NCI-H2196 (cell line): ENCODE measurements at regions not wholly inside any gene's neighbourhood (a gene's known extent, or its start where the extent isn't known, plus 50 kb on each side); places are given as distances from the start of the nearest gene placed in this dataset.
A peak's percentile ranks its signal among the peaks of the same experiment; 100 is the strongest.

Experiments
- DNase-seq: peaks from one replicate; lab custom pipeline; 2025; ENCODE audit not compliant: unreplicated experiment; lab: John Stamatoyannopoulos, UW

DNA sequence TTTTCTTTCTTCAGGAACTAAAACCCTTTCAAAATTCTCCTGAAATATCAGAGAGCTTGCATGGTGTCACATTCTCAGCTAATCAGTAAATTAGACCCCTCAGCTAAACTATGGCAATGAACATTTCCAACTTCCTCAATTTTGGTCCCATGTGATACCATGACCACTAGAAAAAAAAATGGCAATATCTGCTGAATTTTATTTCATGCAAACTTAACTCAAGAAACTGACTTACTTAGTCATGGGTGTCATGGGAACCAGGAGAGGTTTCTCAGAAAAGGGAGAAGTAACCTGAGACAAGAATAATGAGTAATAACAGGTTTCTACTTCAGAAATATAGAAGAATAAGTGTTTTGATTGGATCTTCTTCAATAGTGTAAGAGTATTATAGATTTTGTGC lies 784.6 kb upstream of the ALCAM start:
- DNase-seq = no peak

DNA sequence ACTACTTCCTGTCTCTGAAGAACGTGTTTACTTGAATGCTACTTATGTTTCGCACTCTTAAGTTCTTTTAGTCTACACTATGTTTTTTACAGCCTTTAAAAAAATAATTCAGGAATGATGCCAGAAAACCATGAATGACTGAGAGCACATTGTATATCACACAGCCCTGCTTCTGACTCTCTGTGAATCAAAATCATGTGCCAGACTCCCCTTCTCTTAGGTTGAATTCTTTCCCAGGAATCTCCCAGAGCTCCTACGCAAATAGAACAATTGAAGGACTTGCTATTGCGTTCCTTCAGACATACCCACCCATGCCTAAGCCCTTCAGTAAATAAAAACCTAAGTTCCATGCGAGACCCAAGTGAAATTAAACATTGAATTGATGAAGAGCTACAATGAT lies 782.0 kb upstream of the ALCAM start:
- no peak for DNase-seq

DNA sequence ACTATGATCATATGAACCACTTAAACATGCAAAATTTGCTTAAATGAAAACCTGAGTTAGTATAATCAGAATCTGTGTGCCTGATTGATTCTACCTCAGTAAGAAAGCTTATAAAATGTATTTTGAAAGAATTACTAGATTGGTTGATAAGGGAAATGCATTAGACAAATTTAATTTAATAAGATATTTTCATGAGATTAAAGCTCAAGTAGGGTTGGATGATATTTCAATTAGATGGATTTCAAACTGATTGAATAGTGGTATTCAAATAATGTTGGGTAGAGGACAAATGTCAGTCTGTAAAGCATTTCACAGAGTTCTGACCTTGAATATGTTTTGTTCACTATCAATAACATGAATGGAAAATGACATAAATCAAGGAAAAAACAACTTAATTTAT lies 780.4 kb upstream of the ALCAM start:
- no peak for DNase-seq

DNA sequence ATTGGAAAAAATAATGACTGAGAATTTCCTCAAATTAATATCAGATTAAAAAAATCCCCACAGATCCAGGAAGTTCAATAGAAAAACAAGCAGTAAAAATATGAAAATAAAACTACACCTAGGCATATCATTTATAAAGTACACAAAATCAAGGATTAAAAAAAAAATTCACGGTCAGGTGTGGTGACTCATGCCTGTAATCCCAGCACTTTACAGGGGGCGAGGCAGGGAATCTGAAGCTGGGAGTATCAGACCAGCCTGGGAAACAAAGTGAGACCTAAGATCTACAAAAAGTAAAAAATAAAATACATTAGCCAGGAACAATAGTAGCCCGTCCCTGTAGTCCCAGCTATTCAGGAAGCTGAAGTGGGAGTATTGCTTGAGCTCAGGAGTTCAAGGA lies 778.3 kb upstream of the ALCAM start:
- DNase-seq = no peak

DNA sequence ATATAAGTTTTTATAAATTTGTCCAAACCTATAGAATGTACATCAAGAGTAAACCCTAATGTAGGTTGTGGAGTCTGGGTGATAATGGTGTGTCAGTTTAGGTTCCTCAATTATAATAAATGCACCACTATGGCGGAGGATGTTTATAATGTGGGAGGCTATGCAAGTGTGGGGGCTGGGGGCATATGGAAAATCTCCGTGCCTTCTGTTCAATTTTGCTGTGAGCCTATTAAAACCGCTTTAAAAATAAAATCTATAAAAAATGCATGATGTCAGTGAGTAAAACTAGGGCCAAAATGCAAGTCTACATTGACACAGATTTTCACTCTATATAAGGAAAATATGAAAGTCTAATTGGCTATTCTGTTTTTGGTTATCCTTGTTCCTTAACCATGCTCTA lies 774.9 kb upstream of the ALCAM start:
- DNase-seq = no peak

DNA sequence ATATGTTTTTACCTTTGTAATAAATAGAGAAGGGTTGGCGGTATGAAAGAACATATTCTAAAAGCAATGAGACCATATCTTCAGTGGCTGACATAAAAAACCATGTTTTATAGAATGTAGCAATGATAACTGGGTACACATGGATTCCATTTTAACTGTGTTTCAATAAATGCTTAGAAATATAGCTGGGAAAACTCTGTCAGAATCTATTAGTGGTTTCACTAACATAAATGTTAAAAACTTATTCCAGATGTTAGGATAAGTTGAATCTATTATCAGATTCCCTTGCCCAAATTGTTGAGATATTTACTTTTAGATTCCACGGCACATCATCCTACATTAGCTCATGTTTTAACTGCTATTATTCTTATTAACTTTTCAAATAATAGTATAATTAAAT lies 772.2 kb upstream of the ALCAM start:
- DNase-seq = no peak

DNA sequence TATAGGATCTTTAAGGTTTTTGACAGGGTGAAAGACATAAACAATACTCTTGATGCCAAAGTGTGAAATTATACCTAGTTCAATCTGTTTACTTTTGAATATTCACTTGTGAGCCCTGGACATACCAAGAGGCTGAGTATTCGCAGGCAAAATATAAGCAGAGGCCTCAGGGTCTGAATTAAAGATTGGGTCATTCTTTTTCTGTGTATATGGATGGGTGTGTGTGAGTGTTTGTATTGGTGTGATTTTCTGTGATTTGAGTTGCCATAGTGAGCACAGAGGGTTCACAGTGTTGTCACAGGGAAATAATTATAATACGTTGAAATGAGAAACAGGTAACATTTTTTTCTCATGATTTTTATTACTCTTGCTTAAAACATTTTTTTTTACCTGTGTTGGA lies 770.7 kb upstream of the ALCAM start:
- no peak for DNase-seq

DNA sequence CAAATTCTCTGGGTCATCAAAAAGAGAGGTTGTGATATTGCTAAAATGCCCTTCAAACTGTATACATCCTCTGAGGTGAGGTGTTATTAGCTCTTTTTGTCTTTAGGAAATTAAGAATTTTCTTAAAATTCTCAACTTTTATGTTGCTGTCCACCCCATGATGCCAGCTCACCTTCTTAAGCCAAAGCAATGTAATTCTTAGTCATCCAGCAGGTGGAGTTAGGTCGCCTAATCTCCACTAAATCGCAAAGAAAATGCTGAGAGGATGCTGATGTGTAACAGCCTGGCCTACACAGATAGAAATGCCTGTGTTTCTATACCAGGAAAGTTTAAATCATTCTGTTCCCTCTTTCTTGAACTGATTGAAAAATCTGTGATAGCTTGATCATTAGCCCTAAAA lies 770.2 kb upstream of the ALCAM start:
- peak; percentile 58 for DNase-seq

DNA sequence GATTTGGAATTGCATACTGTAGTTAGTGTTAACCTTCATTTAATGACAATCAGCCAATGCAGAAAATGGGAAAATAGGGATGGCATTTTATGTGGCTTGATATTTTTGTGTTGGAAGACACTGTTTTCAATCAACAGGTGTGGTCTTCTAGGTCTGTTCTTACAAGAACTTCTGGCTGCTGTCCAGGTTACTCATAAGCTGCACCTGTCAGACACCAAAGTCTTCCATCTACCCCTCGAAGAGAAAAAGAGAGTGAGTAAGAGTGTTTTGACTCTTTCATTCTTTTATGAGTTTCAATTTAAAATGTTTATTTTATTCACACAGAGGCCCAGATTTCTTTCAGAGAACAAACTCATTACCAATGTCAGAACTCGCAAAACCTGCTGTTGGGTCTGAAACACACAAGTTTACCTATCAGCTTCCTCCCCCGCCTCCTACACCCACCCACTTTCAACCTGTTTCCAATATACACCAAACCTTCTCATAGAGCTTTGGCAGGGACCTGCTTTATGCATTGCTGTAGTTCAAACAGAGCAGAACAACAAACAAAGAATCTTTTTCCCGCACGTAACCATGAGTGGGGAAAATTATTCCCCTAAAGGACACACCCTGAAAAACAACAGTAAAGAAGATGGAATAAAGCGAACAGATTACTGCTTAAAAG lies 767.7 kb upstream of the ALCAM start:
- no peak for DNase-seq

DNA sequence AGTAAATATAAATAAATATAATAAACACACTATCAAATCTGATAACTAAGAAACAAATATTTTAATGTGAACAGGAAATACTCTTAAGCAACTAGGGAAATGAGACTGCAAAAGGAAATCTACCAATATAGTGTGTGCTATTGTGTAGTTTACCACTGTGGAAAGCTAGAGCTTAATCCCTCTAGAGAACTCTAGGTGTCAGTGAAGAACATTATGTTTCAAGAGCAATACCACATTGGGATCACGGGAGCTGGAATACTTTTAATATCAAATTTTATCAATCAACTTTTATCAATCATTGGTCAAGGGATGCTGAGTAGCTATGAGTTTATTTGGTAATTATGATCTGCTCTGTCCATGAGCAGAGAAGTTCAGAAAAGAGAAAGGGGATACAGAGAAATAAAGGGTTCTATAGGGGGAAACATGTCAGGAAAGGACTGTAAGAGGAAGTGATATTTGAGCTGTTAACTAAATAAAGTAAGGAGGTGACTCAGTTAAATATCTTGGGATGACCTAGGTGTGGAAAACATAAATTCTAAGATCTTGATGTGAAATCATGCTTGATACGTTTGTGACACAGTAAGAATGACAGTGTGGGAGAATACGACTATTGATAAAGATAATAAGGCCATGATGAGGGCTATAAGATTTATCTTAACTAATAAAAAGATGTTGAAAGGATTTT lies 762.2 kb upstream of the ALCAM start:
- DNase-seq = no peak

DNA sequence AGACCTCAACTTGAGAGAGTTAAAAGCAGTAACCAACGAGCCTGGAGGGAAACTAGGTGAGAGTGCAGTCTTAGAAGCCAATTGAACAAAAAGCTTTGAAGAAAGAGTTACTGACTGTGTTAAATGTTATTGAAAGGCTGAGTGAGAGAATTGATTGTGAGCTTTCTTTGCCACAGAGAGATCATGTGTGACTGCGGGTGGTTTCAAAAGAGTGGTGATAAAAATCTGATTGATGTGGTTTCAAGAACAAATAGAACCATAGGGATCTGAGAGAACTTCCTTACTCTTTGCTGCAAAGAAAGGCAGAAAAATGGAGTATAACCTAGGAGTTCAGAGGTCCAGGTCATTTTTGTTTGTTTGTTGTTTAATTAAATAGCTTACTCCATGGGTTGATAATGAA lies 759.9 kb upstream of the ALCAM start:
- no peak for DNase-seq

DNA sequence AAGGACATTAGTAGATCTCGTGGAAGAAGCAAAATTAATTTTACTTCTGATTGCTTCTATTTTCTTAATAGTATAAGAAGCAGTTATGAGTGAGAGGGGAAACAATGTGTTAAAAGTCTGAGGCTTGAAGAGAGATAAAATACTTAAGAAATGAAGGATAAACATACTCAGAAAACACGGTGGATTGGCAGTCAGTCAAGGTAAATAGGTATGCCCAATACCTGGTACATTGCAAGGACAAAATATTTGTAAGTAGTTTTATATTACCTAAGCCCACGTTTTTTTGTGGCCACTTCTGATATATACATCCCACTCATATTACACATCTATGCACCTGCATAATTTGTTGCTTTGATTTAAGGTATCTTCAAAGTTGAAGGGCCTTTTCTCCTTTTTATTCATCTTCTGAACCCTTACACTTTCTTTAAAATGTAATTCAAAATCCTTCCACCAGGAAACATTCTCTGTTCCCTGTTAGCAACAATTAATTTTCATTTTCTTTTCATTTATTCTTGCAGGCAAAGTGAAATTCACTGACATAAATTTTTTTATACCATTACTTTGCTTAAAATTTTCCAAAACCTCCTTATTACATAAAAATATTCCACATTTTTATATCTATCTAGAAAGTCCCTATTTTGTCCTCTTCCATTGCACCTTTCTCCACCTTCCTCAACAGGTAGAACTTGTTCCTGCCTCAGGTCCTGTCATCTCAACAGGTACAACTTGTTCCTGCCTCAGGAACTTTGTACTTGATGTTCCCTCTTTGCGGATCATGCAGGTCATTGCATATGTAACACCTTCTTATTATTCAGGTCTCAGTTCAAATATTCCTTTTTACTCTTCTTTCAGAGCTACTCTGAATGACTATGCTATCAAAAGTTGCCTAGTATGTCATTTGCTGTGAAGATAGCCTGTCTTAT lies 755.7 kb upstream of the ALCAM start:
- DNase-seq = no peak

DNA sequence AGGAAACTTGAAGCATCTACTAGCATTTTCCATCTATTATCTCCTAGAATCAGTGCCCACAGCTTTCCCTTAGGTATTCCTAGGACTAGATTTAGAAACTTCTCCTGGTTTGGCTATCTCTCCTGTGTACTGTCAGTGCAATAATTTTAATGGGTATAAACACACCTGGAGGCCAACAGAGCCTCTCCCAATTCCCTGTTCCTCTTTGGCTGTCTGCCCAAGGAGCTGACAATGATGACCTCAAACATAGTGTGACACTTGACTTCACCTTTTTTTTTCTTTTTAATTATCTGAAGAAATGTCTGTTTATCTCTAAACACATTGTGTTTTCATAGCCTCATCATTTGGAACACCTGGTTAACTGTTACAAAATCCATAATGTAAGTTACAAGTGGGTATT lies 754.5 kb upstream of the ALCAM start:
- no peak for DNase-seq

DNA sequence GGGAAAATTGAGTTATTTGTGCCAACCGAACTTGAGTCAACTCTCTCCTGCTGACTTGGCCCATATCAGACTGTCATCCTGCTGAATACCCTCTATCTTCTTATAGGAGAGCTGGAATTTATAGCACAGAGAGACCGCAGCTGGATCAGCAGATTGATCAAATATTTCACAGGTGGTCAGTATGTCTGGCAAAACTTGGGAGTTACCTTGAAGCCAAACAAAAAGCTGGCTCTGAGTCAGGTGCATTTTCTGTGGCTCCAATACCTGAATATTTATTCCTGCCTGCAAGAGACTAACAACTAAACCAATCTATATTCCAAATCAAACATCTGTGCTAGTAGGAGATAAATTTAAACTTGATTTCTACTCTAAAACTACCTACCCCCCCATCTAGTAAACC lies 752.1 kb upstream of the ALCAM start:
- no peak for DNase-seq

DNA sequence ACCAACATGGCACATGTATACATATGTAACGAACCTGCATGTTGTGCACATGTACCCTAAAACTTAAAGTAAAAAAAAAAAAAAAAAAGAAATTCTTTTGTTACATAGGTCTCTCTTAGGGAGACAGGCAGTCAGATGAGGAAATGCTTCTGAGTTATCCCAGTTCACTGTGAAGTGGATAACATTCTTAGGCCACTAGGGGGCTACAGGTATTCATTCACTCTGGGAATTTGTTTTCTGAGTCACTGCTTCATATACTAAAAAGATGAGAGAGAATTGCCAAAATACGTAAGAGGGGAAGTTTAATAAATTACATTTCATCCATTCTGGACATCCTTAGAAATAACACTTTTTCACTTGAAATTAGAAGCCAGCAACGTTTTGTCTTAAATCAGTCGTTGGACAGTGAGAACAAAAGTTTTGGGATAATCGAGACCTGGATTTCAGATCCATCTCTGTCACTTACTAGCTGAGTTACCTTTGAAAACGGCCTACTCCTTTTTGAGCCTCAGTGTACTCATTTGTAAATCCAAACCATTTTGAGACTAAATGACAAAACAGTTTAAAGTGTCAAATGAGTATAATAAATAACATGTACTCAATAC lies 738.4 kb upstream of the ALCAM start:
- peak; percentile 56 for DNase-seq

DNA sequence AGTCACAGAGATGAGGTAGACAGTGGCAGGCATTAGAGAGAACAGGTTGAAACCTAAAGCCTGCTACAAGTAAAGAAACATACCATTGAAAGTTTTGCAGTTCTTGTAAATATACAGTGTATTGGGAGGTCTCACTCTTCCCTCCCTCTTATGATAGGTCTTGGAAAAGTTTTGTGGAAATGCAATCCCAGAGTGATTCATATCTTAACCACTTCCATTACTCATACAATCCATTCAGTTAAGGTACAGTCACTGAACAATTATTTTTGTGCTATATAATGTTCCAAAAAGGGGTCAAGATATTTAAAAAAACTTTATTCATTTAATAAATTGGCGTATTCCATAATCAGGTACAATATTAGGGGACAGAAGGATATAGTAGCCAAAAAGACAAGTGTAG lies 737.7 kb upstream of the ALCAM start:
- no peak for DNase-seq

DNA sequence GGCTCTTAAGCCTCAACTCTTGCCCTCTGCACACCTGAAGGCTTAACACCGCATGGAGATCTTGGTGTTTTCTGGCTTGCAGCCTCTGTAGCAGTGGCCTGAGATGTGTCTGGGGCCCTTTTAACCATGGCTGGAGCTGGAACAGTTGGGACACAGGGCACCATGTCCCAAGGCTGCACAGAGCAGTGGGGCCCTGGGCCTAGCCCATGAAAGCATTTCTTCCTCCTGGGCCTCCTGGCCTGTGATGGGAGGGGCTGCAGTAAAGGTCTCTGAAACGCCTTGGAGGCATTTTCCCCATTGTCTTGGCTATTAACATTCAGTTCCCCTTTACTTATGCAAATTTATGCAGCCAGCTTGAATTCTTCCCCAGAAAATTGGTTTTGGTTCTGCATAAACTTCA lies 735.5 kb upstream of the ALCAM start:
- DNase-seq = no peak

DNA sequence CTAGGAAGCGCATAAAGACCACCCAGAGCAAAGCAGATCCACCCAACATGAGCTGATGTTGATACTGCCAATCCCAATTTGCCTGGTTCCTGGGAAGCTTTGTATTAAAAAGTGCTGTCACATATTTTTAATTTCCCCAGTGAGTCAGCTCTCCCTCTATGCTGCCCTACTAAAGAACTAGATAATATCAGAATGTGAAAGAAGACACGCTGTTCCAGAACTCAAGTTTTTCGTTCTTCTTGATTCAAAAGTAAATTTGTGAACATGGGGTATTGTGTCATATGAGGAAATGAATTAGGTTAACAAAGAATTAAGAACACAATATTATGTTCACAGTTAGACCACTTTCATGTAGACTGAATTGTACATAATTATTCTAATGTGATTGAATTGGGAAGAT lies 734.2 kb upstream of the ALCAM start:
- DNase-seq = no peak

DNA sequence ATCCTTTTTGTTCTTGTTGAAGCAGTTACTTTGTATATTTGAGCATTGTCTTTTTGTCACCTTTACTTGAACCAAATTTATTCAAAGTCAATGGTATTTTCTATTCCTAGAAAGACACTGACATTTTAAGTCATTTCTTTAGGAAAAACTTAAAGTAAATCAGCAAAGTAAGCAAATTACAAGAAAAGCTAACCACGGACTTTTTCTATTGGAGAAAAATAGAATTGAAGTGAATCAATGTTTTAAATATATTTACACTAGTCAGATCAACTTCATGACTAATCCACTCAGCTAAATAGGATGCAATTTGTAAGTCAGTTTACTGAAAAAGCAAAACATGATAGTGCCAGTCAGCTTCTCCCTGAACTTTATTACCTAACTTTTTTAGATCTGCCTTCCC lies 733.8 kb upstream of the ALCAM start:
- no peak for DNase-seq

DNA sequence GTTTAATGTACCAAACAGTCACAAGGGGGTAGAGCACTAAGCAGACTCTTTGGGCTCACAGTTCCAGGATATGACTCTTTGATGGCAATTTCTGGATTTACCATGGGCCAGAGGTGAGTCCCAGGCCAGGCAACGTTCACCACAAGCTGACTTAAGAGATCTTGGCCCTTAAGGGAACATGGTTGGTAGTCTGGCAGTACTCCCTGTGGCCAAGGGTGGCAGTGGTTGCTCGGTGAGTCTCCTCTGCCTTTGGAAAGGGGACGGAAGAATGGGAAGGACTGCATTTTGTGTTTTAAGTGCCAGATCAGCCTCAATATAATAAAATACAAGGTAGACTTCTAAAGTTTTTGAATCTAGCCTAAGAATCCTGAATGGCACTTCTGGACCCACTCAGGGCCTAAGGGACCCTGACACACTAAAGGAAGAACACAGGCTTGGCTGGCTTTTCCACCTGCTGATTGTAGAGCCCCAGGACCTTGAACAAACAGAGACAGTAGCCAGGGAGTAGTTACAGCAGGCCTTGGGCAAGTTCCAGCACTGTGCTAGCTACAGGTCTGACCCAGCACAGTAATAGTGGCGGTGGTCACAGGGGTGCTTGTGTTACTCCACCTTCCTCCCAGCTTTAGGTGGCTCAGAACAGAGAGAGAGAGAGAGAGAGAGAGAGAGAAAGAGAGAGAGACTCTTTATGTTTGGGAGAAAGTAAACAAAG lies 730.7 kb upstream of the ALCAM start:
- DNase-seq = no peak

DNA sequence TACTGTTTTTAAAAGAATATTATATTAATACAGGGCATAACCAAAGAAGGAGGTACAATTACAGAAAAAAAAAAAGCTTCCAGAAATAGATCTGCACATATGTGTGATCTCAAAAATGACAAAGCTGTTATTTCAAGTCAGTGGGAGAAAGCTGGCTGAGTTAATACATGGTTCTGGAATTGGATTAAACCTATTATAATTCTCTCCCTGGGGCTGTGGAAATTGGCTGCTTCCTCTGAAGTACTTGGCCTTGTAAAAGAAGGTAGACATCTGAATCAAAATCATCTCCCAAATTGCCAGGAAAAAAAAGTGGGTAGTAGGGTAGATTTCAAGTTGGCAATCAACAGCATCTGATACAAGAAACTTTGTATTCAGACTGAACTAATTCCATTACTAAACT lies 723.9 kb upstream of the ALCAM start:
- no peak for DNase-seq
